H1 (cell line): ENCODE measurements at regions not wholly inside any gene's neighbourhood (a gene's known extent, or its start where the extent isn't known, plus 50 kb on each side); places are given as distances from the start of the nearest gene placed in this dataset.

Source experiments
- POLR2A ChIP-seq, 2 experiments: IDR thresholded peaks; 1 replicate in 1 of 2; 2 replicates in 1 of 2; pipeline ENCODE4 v1.6.1; 2011; ENCODE audit warnings: low read depth in 2 of 2, low read length in 2 of 2, mild to moderate bottlenecking in 2 of 2; ENCODE audit errors: control extremely low read depth in 1 of 2
- SAP30 ChIP-seq: fragments of 300-600 bp; sonication (generic); IDR thresholded peaks from 2 replicates; pipeline ENCODE4 v1.7.1; 2012; ENCODE audit warnings: low read length, moderate library complexity, mild to moderate bottlenecking, inconsistent platforms; ENCODE audit not compliant: insufficient read depth, insufficient replicate concordance

DNA sequence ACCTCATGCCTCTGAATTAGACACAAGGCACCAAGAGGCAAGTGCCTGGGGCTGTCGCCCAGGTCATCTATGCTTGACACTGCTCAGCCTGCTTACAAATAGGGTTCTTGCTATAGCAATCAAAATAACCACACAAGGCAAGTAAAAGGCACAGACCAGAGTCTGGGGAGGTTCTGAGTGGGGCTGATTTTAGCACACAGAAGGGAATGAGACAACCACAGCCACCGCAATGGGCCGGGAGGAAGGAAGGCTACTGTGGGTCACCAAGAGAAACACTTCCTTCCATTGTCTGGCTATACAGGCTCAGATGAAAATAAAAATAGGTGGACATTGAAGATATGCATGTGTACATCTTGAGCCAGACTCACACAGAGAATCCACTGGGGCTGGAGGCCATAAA lies 159.1 kb downstream of the DLEU7 start (continued):
- TF ChIP-seq POLR2A (IDR thresholded peaks at IDR 0.05; ENCODE audit: control extremely low read depth in 1 of 2, low read depth in 2 of 2, low read length in 2 of 2) (no peak), SAP30 (no peak)
- TF ChIP-seq, all 59 proteins: peak for 0
